DMS114 treated with DMSO at 0.1 percent for 48 hours (cell line): ENCODE measurements at regions not wholly inside any gene's neighbourhood (a gene's known extent, or its start where the extent isn't known, plus 50 kb on each side); places are given as distances from the start of the nearest gene placed in this dataset.
"Not testable (repeated sequence)": the region's sequence is repeated elsewhere in the genome, so short reads cannot be mapped to it uniquely, and the experiment has no call there.

Experiments used
- DNase-seq: peaks from one replicate; lab custom pipeline; 2025; ENCODE audit not compliant: unreplicated experiment; lab: John Stamatoyannopoulos, UW

DNA sequence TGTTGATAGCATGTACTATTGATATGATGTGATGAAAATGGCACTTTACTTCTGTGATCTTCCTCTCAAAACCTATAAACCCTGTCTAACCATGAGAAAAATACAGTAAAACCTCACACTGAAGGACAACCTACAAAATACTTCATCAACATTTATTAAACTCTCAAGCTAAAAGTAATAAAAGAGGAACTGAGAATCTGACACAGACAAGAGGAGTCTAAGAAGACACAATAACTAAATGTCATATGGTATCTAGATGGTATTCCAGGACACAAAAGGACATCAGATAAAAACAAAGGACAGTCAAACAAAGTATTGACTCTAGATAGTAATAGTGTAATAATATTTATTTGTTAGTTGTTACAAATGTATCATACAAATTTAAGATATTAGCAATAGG is 655.3 kb downstream of the SH3BGRL start:
- DNase-seq: no peak

DNA sequence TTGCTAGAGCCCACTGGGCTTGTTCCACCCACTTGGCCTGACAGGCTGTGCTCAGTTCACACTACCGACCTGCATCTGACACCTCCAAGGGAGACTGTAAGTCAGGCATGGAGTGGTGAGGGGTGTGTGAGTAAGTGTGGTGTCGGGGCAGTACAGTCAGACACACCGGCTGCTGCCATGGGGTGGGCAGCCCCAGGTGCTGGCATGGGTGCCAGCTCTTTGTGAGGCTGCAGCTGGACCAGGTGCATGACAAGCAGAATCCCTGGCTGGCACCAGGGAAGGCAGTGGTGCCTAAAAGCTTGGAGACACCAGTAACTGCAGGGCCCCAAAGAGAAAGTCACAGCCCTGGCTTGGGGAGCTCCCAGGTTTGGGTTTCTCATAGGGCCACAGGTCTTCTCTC is 665.0 kb downstream of the SH3BGRL start:
- no peak for DNase-seq

DNA sequence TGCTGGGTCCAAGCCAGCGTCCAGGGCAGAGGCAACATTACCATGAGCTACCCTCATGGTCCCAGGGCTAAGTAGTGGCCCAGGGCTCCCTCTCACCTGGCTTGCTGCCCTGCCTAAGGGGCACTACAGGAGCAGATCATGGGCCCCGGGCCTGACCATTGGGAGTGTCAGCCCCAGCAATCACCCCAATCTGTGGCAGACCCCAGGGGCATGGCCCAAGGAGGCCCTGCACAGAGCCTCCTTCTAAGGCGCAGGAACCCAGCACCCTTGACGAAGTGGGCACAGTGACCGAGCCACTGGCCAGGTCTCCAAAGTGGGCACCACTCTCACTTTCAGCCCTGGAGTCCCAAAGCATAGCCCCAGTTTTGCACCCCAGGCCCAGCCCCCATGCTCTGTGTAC is 667.1 kb downstream of the SH3BGRL start:
- DNase-seq: no peak

DNA sequence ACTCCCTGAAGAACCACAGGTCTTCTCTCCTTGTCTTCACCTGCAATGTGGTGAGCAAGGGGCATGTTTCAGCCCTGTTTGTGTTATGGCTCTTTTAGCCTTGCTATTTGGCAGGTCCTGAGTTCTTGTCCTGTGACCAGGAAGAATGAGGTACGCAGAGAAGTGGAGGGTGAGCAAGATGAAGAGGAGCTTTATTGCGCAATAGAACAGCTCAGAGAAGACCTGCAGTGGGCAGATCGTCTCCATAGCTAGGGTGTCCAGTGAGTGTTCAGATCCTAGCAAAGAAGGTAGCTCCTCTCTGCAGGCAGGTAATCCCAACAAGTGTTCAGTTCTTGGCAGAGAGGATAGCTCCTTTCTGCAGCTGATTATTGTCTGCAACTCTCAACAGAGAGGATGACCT is 672.9 kb downstream of the SH3BGRL start:
- no peak for DNase-seq

DNA sequence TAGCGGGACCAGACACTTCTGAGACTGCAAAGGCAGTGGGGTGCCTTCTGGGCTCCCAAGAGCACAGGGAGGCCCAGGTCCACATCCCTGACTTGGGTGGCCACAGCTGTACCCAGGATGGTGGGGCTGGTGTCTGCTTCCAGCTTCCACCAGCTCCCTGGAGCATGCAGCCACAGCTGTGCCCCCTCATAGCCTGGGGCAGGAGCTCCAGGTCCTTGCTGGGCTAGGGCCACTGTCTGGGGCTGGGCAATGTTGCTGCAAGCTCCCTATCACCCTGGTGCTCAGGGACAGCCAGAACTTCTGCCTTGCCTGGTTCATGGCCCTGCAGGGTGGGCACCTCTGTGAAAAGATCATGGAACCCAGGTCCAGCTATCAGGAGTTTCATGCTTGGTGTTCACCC is 673.9 kb downstream of the SH3BGRL start:
- DNase-seq: no peak

DNA sequence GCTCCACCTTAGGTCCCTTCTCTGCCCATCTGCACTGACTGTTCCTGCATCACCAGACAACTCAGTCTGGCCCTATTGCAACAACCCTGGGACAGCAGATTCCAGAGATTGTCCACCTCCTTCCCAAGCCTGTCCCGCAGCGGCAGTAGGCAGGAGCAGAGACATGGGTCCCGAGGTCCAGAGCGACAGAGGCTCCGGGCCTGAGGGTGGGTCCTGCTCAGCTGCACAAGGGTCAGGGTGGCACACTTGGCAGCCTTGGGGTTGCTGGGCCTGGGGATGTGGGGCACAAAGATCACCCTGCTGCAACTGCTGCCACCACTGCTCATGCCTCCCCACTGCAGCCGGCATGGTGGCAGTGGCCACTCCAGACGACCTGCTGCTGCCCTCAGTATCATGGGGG is 674.5 kb downstream of the SH3BGRL start:
- no peak for DNase-seq

DNA sequence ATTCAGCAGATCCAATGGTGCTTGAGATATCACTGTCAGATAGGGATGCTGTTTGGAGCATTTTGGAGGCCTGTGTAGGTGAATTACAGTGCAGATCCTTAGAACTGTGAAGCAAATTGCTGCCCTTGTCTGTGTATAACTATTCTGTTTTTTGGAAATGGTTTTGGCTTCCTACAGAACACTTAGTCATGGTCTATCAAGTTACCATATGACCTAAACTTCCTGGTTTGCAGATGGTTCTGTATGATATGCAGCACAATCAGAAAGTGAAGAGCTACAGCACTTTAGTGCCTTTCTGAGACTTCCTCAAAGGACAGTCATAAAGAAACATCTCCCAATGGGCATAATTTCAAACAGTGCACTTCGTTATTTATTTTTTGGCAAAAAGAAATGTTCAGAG is 688.6 kb downstream of the SH3BGRL start:
- no peak for DNase-seq

DNA sequence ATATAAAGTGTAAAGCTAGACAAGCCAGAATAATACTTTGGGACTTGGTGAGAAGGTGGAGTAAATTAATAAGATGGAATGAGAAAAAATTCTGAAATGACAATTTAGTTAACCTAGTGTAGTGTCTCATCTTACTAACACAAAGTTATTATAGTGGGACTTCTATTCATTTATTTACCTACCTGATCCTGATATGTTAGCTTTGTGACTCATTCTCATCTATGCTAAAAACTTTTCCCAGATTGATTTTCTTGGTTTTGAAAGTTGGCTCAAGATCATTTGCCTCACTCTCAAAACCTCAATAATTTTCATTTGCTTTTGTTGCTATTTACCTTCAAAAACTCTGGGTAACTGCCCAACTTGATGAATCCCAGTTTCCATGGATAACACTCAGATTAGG is 698.6 kb downstream of the SH3BGRL start:
- no peak for DNase-seq

DNA sequence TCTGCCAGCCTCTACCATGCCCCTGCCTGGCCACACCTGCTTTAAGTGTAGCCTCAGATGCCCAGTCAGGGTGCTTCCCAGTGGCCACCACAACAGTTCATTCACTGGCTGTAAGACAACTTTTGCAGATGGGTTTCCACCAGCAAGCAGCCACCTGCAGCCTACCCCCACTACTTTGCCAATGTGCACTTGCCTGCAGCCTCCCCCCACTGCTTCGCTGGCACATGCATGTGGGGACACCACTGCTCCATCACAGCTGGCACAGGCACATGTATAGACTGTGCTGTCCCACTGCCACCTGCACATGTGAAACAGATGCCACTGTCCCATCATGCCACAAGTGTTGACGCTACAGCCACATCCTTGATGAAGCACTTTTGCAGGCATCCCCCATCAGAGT is 723.9 kb downstream of the SH3BGRL start:
- DNase-seq: no peak

DNA sequence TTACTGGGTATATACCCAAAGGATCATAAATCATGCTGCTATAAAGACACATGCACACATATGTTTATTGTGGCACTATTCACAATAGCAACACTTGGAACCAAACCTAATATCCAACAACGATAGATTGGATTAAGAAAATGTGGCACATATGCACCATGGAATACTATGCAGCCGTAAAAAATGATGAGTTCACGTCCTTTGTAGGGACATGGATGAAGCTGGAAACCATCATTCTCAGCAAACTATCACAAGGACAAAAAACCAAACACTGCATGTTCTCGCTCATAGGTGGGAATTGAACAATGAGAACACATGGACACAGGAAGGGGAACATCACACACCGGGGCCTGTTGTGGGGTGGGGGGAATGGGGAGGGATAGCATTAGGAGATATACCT is 744.0 kb downstream of the SH3BGRL start:
- not testable (repeated sequence) for DNase-seq

DNA sequence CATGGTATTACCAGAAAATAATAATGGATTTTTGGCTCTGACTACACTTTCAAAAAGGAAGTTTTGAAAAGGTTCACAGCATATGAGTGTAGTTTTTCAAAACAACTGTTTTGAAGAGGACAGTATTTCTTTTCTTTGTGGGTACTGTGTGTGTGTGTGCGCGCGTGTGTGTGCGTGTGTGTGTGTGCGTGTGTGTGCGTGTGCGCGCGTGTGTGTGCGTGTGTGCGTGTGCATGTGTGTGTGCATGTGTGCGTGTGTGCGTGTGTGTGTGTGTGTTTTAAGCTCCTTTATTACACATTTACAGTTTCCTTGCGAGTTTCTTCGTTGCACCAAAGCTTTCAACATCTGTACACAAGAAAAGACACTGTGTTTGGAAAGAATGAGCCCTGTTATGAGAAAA is 755.4 kb downstream of the SH3BGRL start:
- no peak for DNase-seq

DNA sequence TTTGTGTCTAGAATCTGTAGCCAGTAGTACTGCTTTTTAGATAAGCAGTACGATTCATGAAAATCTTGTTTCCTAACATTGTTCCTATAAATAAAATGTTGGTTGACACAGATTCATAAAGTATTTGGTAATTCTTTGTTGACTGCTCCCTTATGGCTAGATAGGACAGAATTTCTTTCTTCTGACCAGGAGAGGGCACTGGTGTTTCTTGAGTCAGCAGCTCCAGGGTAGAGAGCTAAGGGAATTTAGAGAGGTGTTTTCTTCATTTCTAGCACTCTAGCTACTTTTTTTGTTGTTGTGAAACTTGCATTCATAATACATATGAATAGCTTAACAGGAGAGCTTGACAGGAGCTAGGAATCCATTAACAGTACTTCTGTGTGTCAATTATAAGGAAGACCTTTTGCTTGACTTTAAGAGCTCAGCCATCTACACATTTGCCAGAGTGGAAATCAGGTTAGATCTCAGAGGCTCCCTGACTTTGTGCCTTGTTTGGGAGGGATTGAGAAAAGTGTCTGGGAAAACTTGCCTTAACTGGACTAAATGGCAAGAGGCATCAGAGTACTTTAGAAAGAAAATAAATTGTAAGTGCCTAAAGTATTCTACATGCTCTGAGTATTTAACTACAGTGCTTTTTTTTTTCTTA is 756.1 kb downstream of the SH3BGRL start:
- peak; percentile 17 for DNase-seq

DNA sequence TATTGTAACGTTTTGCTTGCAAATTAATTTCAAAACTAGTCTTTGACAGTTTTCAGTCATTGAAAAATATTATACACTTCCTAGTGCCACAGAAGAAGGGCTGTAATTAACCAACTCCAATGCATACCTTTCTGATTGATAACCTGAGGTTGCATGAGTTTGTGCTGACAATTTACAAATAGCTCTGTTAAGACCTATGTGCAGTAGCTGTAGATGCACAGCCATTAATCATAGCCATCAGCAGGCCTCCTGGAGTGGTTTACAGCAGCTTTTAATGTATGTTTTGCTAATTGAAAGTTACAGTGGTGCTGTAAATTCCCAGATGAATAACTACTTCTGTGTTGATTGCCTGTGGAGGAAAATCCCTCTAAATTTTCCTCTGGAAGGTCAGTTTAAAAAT is 758.1 kb downstream of the SH3BGRL start:
- no peak for DNase-seq

DNA sequence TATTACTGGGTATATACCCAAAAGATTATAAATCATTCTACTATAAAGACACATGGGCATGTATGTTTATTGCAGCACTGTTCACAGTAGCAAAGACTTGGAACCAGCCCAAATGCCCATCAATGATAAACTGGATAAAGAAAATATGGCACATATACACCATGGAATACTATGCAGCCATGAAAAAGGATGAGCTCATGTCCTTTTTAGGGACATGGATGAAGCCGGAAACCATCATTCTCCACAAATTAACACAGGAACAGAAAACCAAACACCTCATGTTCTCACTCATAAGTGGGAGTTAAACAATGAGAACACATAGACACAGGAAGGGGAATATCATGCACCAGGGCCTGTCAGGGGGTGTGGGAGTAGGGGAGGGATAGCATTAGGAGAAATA is 772.5 kb downstream of the SH3BGRL start:
- DNase-seq: not testable (repeated sequence)

DNA sequence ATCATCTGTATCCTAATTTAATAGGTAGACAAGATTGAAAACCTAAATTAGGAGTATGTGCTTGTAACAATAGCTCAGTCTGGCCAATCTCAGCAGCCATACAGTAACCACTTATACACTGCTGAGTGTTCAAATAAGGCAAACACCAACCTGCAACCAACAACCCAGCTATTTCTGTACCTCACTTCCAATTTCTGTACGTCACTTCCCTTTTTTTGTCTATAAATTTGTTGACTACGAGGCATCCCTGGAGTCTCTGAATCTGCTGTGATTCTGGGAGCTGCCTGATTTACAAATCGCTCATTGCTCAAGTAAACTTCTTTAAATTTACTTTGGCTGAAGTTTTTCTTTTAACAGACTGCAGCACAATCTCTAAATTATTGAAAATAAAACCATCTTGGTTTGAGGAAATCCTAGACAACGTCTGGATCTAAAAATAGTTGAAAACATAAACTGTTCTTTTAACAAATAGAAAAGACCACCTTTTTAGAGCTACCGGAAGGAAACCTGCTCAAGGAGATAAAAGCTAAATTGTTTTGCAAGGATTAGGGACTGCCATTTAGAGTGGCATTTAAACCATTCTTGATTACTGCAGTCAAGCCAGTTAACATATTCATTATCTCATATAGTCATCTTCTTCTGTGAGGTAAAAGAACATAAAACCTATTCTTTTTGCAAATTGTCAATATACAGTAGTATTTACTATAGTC is 778.1 kb downstream of the SH3BGRL start:
- no peak for DNase-seq

DNA sequence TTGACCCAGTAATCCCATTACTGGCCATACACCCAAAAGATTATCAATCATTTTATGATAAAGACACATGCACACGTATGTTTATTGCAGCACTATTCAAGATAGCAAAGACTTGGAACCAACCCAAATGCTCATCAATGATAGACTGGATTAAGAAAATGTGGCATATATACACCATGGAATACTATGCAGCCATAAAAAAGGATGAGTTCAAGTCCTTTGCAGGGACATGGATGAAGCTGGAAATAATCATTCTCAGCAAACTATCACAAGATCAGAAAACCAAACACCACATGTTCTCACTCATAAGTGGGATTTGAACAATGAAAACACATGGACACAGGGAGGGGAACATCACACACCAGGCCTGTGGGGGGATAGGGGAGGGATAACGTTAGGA is 785.3 kb downstream of the SH3BGRL start:
- DNase-seq: not testable (repeated sequence)

DNA sequence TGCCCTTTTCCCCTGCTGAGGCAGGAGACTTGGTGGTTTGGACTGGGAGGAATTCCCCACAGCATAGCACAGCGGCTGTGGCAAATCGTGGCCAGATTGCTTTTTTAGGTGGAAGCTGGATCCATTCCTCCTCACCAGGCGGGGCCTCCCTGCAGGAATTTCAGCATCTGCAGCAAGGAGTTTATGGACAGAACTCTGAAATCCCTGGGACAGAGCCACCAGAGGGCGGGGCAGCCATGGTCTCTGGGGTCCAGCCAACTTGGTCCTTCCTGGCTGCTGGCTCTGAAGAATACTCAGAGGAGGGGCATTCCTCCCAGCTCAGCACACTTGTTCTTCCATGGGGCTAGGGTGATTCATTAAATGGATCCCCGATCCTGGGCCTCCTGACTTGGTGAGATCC is 794.3 kb downstream of the SH3BGRL start:
- no peak for DNase-seq

DNA sequence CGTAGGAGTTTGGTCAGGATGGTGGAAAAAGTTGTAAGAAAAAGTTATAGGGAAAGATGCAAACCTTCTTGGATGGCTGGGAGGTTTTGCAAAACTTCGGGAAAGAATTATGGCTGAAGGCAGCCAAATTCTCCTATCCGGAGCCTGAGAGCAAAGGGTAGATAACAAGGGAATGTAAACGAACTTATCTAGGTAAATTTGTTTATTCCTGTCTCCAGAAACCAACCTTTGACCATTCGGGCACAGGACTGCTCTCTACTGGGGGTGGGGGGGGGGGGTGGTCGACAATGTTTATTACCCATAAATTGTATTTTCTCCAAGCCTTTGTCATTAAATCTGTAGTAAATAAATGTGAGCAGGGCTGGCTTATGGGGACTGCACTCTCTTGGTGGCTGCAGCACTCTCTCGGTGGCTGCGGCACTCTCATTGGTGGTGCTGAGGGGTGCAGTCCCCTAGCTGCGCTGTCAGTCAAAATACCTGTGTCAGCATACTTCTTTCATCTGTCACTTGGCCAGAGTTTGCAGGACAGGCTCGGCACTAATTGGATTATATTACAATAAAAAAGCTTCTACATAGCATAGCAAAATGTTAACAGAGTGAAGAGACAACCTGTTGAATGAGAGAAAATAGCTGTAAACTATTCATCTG is 827.8 kb downstream of the SH3BGRL start:
- no peak for DNase-seq

DNA sequence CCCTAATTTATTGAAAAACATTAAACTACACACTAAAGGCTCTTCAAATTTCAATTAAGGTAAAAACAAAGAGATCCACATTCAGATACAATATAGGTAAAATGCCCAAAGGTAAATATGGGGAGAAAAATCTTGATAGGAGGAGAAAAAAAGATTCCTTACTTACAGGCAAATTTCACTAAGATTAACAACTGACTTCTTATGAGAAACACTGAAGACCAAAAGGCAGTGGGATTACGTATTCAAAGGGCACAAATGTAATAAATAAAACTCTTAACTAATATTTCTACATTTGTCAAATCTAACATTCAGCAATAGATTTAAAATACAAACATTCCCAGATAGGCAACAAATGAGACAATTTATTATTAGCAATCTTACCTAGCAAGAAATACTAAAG is 829.3 kb downstream of the SH3BGRL start:
- no peak for DNase-seq

DNA sequence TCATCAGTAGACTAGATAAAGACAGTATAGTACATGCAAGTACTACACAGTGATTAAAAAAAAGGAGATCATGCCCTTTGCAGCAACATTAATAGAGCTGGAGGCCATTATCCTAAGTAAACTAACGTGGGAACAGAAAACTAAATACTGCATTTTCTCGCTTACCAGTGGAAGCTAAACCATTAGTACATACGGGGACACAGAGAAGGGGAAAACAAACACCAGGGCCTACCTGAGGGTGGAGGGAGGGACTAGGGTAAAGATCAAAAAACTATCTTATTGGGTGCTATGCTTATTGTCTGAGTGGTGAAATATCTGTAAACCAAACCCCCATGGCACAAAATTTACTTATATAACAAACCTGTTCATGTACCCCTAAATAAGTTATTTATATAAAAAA is 836.9 kb downstream of the SH3BGRL start:
- no peak for DNase-seq

DNA sequence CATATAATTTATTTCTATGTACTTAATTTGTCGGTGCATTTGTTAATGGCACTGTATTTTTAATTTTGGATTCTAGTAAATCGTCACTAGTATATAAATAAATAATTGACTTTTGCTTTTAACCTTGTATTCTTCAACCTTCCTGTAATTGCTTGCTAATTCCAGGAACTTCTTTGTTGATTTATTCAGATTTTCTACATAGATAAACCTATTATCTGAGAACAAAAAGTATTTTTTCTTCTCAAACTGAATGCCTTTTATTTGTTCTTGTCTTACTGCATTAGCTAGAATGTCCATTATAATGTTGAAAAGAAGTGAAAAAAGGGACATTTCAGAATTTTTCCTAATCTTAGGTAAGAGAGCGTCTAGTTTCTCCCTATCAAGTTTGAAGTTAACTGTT is 839.1 kb downstream of the SH3BGRL start:
- no peak for DNase-seq

DNA sequence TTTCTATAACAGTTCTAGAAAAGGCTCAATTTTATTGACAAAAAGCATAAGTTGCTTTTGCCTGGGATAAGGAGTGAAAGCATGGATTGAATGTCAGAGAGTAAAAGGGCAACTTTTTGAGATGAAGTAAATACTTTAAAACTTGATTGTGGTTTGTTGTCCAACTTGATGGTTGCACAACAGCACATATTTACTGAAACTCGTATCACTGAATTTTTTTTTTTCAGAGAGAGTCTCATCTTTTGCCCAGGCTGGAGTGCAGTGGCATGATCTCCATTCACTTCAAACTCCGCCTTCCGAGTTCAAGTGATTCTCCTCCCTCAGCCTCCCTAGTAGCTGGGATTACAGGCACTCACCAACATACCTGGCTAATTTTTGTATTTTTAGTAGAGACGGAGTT is 856.8 kb downstream of the SH3BGRL start:
- DNase-seq: no peak

DNA sequence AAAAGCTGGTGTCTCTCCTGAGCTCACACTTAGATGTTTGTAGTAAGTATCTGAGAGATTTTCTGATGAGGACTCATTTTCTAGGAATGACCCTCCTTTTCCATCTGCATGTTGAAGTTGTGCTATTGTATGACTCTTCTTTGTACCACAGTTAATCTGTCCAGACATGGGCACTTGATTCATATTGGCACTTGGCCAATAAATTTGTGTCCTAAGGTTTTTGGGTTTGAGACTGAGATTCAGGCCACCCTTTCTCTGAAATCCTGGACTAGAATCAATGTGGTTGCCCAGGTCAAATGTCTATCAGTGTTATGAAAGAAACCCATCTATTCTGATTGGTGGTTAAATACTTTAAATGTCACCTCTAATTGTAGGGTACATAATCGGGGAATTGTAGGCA is 869.0 kb downstream of the SH3BGRL start:
- DNase-seq: no peak
